ENCODE measurements at regions not wholly inside any gene's neighbourhood (a gene's known extent, or its start where the extent isn't known, plus 50 kb on each side); places are given as distances from the start of the nearest gene placed in this dataset.

GRCh38 chr6:15854826-15855710, 192.2 kb upstream of the DTNBP1 start:
- no peak for TF ChIP-seq CTCF (conservative IDR thresholded peaks at IDR 0.05; ENCODE audit: low read depth, low read length)
- no peak for TF ChIP-seq EZH2 (IDR thresholded peaks at IDR 0.05; ENCODE audit: low read length, unreplicated experiment)
